HEK293 (cell line): ENCODE measurements at regions not wholly inside any gene's neighbourhood (a gene's known extent, or its start where the extent isn't known, plus 50 kb on each side); places are given as distances from the start of the nearest gene placed in this dataset.

Experiments used
- CTCF ChIA-PET: fragments of 350-600 bp; formaldehyde crosslinking; extraction: SDS; loops from one replicate; lab custom pipeline; 2021; ENCODE audit warnings: antibody characterized with exemption; lab: Yijun Ruan, JAX
- POLR2A ChIA-PET: fragments of 300-600 bp; formaldehyde crosslinking; extraction: SDS; loops from one replicate; lab custom pipeline; 2020; ENCODE audit warnings: antibody characterized with exemption, inconsistent platforms; lab: Yijun Ruan, JAX
- H3K27ac ChIP-seq: fragments of 200-500 bp; sonication (Bioruptor generic); 2 replicates; pipeline ENCODE4 v1.5.1; 2014; ENCODE audit warnings: low read depth, low read length, control low read depth, inconsistent platforms; ENCODE audit errors: extremely low read depth
- H3K36me3 ChIP-seq, 2 experiments: fragments of 200-500 bp in 1 of 2; sonication (Bioruptor generic) in 1 of 2; 1 replicate in 1 of 2; 2 replicates in 1 of 2; pipeline ENCODE4 v1.5.1; 2014 to 2017; ENCODE audit warnings: inconsistent platforms in 2 of 2, low read length in 2 of 2; ENCODE audit not compliant: control insufficient read depth in 2 of 2, insufficient read depth in 1 of 2
- H3K4me1 ChIP-seq: fragments of 200-500 bp; sonication (Bioruptor generic); 2 replicates; pipeline ENCODE4 v1.5.1; 2014; ENCODE audit warnings: mild to moderate bottlenecking, low read length, inconsistent platforms; ENCODE audit not compliant: control insufficient read depth, insufficient read depth
- H3K4me3 ChIP-seq: 2 replicates; pipeline ENCODE4 v1.5.1; 2011; ENCODE audit warnings: low read depth, mild to moderate bottlenecking, control low read depth, low read length, moderate library complexity
- H3K9me3 ChIP-seq: fragments of 200-500 bp; sonication (Bioruptor generic); 2 replicates; pipeline ENCODE4 v1.5.1; 2014; ENCODE audit warnings: low read depth, low read length, inconsistent platforms; ENCODE audit not compliant: control insufficient read depth, insufficient read depth
- GFI1B ChIP-seq: fragments of 450-650 bp; formaldehyde crosslinking; IDR thresholded peaks from 2 replicates; pipeline ENCODE4 v1.5.1; 2016; ENCODE audit warnings: missing biosample characterization, missing genetic modification characterization
- HOXA7 ChIP-seq: sonication (generic); formaldehyde crosslinking; IDR thresholded peaks from 2 replicates; pipeline ENCODE4 v1.8.1; 2022; ENCODE audit warnings: missing genetic modification reagents, borderline replicate concordance
- MYNN ChIP-seq: fragments of 450-650 bp; formaldehyde crosslinking; IDR thresholded peaks from 2 replicates; pipeline ENCODE4 v1.5.1; 2016; ENCODE audit warnings: missing biosample characterization, missing genetic modification characterization, borderline replicate concordance
- OVOL3 ChIP-seq: fragments of 450-650 bp; formaldehyde crosslinking; IDR thresholded peaks from 2 replicates; pipeline ENCODE4 v1.5.1; 2016; ENCODE audit warnings: missing biosample characterization, missing genetic modification characterization
- PRDM1 ChIP-seq: fragments of 450-650 bp; formaldehyde crosslinking; IDR thresholded peaks from 2 replicates; pipeline ENCODE4; 2016; ENCODE audit warnings: missing biosample characterization, missing genetic modification characterization
- PRDM2 ChIP-seq: fragments of 450-650 bp; formaldehyde crosslinking; IDR thresholded peaks from 2 replicates; pipeline ENCODE4 v1.5.1; 2016; ENCODE audit warnings: missing biosample characterization, missing genetic modification characterization, borderline replicate concordance
- RBAK ChIP-seq: fragments of 450-650 bp; formaldehyde crosslinking; IDR thresholded peaks from 2 replicates; pipeline ENCODE4 v1.5.1; 2016; ENCODE audit warnings: missing biosample characterization, missing genetic modification characterization
- SCRT2 ChIP-seq: fragments of 450-650 bp; formaldehyde crosslinking; IDR thresholded peaks from 2 replicates; pipeline ENCODE4 v1.5.1; 2016; ENCODE audit warnings: missing biosample characterization, missing genetic modification characterization
- ZBTB10 ChIP-seq: fragments of 450-650 bp; formaldehyde crosslinking; IDR thresholded peaks from 2 replicates; pipeline ENCODE4 v1.5.1; 2016; ENCODE audit warnings: missing biosample characterization, missing genetic modification characterization
- ZBTB20 ChIP-seq: fragments of 450-650 bp; formaldehyde crosslinking; IDR thresholded peaks from 2 replicates; pipeline ENCODE4 v1.5.1; 2016; ENCODE audit warnings: missing biosample characterization, missing genetic modification characterization
- ZFP41 ChIP-seq: fragments of 450-650 bp; formaldehyde crosslinking; IDR thresholded peaks from 2 replicates; pipeline ENCODE4 v1.5.1; 2016; ENCODE audit warnings: missing biosample characterization, missing genetic modification characterization, borderline replicate concordance
- ZNF114 ChIP-seq: fragments of 450-650 bp; formaldehyde crosslinking; IDR thresholded peaks from 2 replicates; pipeline ENCODE4 v1.5.0; 2017; ENCODE audit warnings: missing biosample characterization, missing genetic modification characterization
- ZNF121 ChIP-seq: fragments of 450-650 bp; formaldehyde crosslinking; IDR thresholded peaks from 2 replicates; pipeline ENCODE4 v1.5.1; 2016; ENCODE audit warnings: missing biosample characterization, missing genetic modification characterization
- ZNF2 ChIP-seq: fragments of 450-650 bp; formaldehyde crosslinking; IDR thresholded peaks from 2 replicates; pipeline ENCODE4 v1.5.1; 2016; ENCODE audit warnings: missing biosample characterization, missing genetic modification characterization
- ZNF223 ChIP-seq: fragments of 450-650 bp; formaldehyde crosslinking; IDR thresholded peaks from 2 replicates; pipeline ENCODE4 v1.5.1; 2016; ENCODE audit warnings: missing biosample characterization, missing genetic modification characterization
- ZNF350 ChIP-seq: fragments of 450-650 bp; formaldehyde crosslinking; IDR thresholded peaks from 2 replicates; pipeline ENCODE4 v1.5.0; 2017; ENCODE audit warnings: missing biosample characterization, mild to moderate bottlenecking, missing genetic modification characterization
- ZNF354C ChIP-seq: fragments of 450-650 bp; formaldehyde crosslinking; IDR thresholded peaks from 2 replicates; pipeline ENCODE4 v1.5.1; 2016; ENCODE audit warnings: missing biosample characterization, missing genetic modification characterization, low read depth, borderline replicate concordance
- ZNF426 ChIP-seq: fragments of 450-650 bp; formaldehyde crosslinking; IDR thresholded peaks from 2 replicates; pipeline ENCODE4 v1.5.1; 2017; ENCODE audit warnings: missing biosample characterization, missing genetic modification characterization, mild to moderate bottlenecking, inconsistent platforms, moderate library complexity
- ZNF530 ChIP-seq: fragments of 450-650 bp; formaldehyde crosslinking; IDR thresholded peaks from 2 replicates; pipeline ENCODE4 v1.5.1; 2016; ENCODE audit warnings: low read depth, missing biosample characterization, missing genetic modification characterization
- ZNF544 ChIP-seq: fragments of 450-650 bp; formaldehyde crosslinking; IDR thresholded peaks from 2 replicates; pipeline ENCODE4 v1.5.0; 2017; ENCODE audit warnings: missing biosample characterization, missing genetic modification characterization
- ZNF585B ChIP-seq: fragments of 450-650 bp; formaldehyde crosslinking; IDR thresholded peaks from 2 replicates; pipeline ENCODE4 v1.5.1; 2016; ENCODE audit warnings: missing biosample characterization, missing genetic modification characterization
- ZNF629 ChIP-seq: fragments of 450-650 bp; formaldehyde crosslinking; IDR thresholded peaks from 2 replicates; pipeline ENCODE4 v1.5.1; 2017; ENCODE audit warnings: missing biosample characterization, missing genetic modification characterization
- ZNF692 ChIP-seq: fragments of 450-650 bp; formaldehyde crosslinking; IDR thresholded peaks from 2 replicates; pipeline ENCODE4 v1.5.1; 2016; ENCODE audit warnings: missing biosample characterization, missing genetic modification characterization
- ZNF768 ChIP-seq: fragments of 450-650 bp; formaldehyde crosslinking; IDR thresholded peaks from 2 replicates; pipeline ENCODE4 v1.5.1; 2018; ENCODE audit warnings: missing biosample characterization, mild to moderate bottlenecking, missing genetic modification characterization
- ZNF792 ChIP-seq: fragments of 450-650 bp; formaldehyde crosslinking; IDR thresholded peaks from 2 replicates; pipeline ENCODE4 v1.5.1; 2016; ENCODE audit warnings: missing biosample characterization, missing genetic modification characterization
- ZXDB ChIP-seq: fragments of 450-650 bp; formaldehyde crosslinking; IDR thresholded peaks from 2 replicates; pipeline ENCODE4 v1.5.1; 2016; ENCODE audit warnings: missing biosample characterization, missing genetic modification characterization

GRCh38 chr10:125550362-125550761 is 132.6 kb downstream of the TEX36 start:
- Histone ChIP-seq H3K4me3 (no peak overlapping the region), H3K27ac (no peak overlapping the region), H3K36me3 (no peaks in the 10 kb centered on the region), H3K4me1 (peaks cover 5% of the 10 kb centered on the region), H3K9me3 (no peaks in the 10 kb centered on the region)
- ChIA-PET CTCF (no interaction called here), POLR2A (no interaction called here)
- no peak for TF ChIP-seq ZNF768 (tag by site-specific recombination)

GRCh38 chr10:125549653-125550052 is 133.3 kb downstream of the TEX36 start:
- TF ChIP-seq ZNF629 (no peak), GFI1B (tag by site-specific recombination) (no peak), ZXDB (tag by site-specific recombination) (no peak), RBAK (tag by site-specific recombination) (no peak), MYNN (tag by site-specific recombination) (no peak), ZBTB20 (tag by site-specific recombination) (no peak), ZBTB10 (tag by site-specific recombination) (no peak), ZNF2 (no peak), ZNF350 (tag by site-specific recombination) (no peak), ZNF223 (no peak), ZNF585B (tag by site-specific recombination) (no peak), ZNF792 (tag by site-specific recombination) (no peak), SCRT2 (no peak), ZNF426 (tag by site-specific recombination) (no peak), ZNF530 (tag by site-specific recombination) (no peak), ZNF354C (tag by site-specific recombination) (no peak), ZNF692 (tag by site-specific recombination) (no peak), PRDM1 (no peak), ZNF114 (no peak), OVOL3 (tag by site-specific recombination) (no peak)
- ChIA-PET POLR2A (no interaction called here), CTCF (interaction anchor here (1.2 kb wide), 1 partner anchor 27 kb away, joined by 3 read pairs; no protein-coding TSS in a partner anchor)
- Histone ChIP-seq H3K36me3 (no peaks in the 10 kb centered on the region), H3K4me3 (no peak overlapping the region), H3K4me1 (peaks cover 5% of the 10 kb centered on the region), H3K9me3 (no peaks in the 10 kb centered on the region), H3K27ac (no peak overlapping the region)

- POLR2A ChIA-PET: no interaction called here
- H3K36me3 ChIP-seq: no peaks in the 10 kb centered on the region
- H3K4me1 ChIP-seq: peaks cover 5% of the 10 kb centered on the region
- no peaks in the 10 kb centered on the region for H3K9me3 ChIP-seq
- CTCF ChIA-PET: interaction anchor here (1.2 kb wide), 1 partner anchor 27 kb away, joined by 3 read pairs; no protein-coding TSS in a partner anchor
- no peak overlapping the region for H3K27ac ChIP-seq
- H3K4me3 ChIP-seq: no peak overlapping the region
- TF ChIP-seq HOXA7 (CRISPR knock-in tag): no peak
- no peak for TF ChIP-seq ZXDB (tag by site-specific recombination)
- TF ChIP-seq PRDM2 (tag by site-specific recombination): no peak
- no peak for TF ChIP-seq ZFP41 (tag by site-specific recombination)
- TF ChIP-seq ZNF544 (tag by site-specific recombination): no peak
- no peak for TF ChIP-seq ZNF121 (tag by site-specific recombination)
Observed at GRCh38 chr10:125548878-125549277, 134.1 kb downstream of the TEX36 start.
